DND-41 (cell line): ENCODE measurements at regions not wholly inside any gene's neighbourhood (a gene's known extent, or its start where the extent isn't known, plus 50 kb on each side); places are given as distances from the start of the nearest gene placed in this dataset.

Experiments used
- EZH2 ChIP-seq: IDR thresholded peaks from 3 replicates; pipeline ENCODE4 v1.6.1; 2012; ENCODE audit warnings: borderline replicate concordance, low read depth, mild to moderate bottlenecking, moderate library complexity, low read length, inconsistent platforms; ENCODE audit not compliant: severe bottlenecking
- TF ChIP-seq, protein P1 (sequence below): IDR thresholded peaks from 2 replicates; pipeline ENCODE4 v1.5.1; 2012; ENCODE audit warnings: borderline replicate concordance, low read length, moderate library complexity, mild to moderate bottlenecking; ENCODE audit not compliant: poor library complexity, severe bottlenecking; ENCODE audit errors: extremely low read depth

DNA sequence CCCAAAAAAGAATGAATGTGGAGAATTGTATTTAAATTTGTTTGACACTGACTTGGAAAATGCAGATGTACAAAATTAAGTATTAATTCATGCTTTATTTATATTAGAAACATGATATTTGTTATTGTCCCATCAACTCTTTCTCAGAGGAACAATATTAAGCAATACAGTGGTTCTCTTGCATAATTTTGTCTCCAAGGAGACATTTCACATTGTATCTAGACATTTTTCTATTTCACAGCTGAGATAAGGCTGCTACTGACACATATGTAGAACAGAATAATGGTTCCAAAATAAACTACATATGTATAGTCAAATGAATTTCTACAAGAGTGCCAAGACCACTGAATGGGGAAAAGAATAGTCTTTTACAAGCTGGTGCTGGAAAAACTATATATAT lies 427.9 kb upstream of the SPANXN1 start:
- TF ChIP-seq, protein P1, sequence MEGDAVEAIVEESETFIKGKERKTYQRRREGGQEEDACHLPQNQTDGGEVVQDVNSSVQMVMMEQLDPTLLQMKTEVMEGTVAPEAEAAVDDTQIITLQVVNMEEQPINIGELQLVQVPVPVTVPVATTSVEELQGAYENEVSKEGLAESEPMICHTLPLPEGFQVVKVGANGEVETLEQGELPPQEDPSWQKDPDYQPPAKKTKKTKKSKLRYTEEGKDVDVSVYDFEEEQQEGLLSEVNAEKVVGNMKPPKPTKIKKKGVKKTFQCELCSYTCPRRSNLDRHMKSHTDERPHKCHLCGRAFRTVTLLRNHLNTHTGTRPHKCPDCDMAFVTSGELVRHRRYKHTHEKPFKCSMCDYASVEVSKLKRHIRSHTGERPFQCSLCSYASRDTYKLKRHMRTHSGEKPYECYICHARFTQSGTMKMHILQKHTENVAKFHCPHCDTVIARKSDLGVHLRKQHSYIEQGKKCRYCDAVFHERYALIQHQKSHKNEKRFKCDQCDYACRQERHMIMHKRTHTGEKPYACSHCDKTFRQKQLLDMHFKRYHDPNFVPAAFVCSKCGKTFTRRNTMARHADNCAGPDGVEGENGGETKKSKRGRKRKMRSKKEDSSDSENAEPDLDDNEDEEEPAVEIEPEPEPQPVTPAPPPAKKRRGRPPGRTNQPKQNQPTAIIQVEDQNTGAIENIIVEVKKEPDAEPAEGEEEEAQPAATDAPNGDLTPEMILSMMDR: no peak
- TF ChIP-seq EZH2: no peak
